ENCODE measurements at regions not wholly inside any gene's neighbourhood (a gene's known extent, or its start where the extent isn't known, plus 50 kb on each side); places are given as distances from the start of the nearest gene placed in this dataset.

DNA sequence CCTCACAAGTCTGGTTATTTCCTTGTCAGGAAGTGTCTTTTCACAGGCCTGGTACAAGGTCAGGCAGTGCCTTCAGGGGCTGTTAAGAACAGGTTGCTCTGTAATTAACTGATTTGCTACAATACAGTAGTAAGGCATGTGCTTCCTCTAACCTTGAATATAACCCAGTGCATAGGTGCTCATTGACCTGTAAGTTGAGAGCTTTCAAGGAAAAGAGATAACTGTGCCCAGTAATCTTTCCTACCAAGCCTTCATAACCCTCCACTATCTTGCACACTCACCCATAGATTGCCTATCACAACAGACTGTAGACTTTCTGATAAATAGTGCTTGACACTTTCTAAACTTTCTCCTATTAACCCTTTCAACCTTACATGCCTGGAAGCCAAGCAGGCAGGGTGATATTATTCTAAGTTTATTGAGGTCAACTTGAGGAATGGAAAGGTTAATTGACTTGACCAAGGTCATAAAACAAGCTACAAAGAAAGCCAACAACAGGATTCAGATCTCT lies 148.1 kb downstream of the PPARGC1A start:
- DNase-seq (ENCODE audit: low spot score): no peak

- no peak for DNase-seq (ENCODE audit: low spot score)
Observed at GRCh38 chr4:23737571-23737970, 152.3 kb downstream of the PPARGC1A start.

DNA sequence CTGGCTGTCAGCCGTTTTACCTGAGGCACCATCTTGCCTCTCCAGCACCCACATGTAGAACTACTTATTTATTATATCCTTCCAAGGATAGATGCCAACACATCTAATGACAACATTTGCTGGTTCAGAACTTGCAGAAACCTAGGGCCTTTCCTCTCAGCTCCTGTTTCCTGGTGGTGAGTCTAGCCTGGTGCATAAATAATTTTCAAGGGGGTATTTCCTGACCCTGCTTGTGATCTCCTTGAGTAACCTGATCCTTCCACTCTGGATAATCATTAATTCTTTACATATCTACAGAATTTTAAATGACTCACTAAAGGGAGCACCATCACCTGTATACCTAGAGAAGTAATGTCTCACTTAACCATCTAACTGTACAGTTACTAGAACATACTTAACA lies 153.4 kb downstream of the PPARGC1A start:
- no peak for DNase-seq (ENCODE audit: low spot score)

GRCh38 chr4:23734000-23734399 lies 155.8 kb downstream of the PPARGC1A start:
- no peak for DNase-seq (ENCODE audit: low spot score)

DNA sequence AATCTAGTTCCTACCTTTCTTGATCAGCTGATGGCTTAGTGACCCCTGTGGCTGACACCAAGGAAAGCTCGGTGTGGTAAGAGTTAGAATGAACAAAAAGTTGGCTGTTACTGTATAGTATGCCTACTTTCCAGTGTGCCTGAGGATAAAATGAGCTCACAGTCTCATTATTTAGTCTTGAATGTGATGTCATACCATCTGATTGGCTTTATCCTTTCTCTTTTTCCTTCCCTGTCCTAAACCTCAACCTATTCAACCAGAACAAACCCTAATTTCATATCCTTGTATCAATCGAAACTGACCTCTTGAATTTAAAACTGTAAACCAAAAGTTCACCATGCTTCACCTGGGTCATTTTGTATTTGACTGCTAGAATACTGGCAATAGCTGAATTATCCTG lies 156.4 kb downstream of the PPARGC1A start:
- no peak for DNase-seq (ENCODE audit: low spot score)

GRCh38 chr4:23730998-23731397 lies 158.8 kb downstream of the PPARGC1A start:
- DNase-seq (ENCODE audit: low spot score): no peak

DNA sequence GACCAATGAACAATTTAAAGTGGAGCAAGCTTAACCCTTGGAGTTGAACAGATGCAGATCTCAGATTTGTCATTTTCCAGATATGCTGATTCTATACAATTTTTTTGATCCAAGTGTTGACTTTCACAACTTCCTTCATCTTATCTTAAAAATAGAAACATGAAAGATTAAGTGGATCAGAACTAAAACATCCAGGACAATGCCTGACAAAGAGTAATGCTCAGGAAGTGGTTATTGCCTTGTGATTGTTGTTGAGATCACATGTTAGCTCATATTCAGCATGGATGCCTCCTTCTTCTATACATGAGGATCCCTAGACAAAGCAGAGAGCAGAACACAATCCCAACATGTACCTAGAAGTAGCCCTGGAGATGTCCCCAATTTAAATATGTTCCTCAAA lies 160.9 kb downstream of the PPARGC1A start:
- DNase-seq (ENCODE audit: low spot score): no peak

- no peak for DNase-seq (ENCODE audit: low spot score)
Observed at GRCh38 chr4:23728393-23728792, 161.5 kb downstream of the PPARGC1A start.

- DNase-seq (ENCODE audit: low spot score): no peak
Observed at GRCh38 chr4:23720556-23720955, 169.3 kb downstream of the PPARGC1A start.

DNA sequence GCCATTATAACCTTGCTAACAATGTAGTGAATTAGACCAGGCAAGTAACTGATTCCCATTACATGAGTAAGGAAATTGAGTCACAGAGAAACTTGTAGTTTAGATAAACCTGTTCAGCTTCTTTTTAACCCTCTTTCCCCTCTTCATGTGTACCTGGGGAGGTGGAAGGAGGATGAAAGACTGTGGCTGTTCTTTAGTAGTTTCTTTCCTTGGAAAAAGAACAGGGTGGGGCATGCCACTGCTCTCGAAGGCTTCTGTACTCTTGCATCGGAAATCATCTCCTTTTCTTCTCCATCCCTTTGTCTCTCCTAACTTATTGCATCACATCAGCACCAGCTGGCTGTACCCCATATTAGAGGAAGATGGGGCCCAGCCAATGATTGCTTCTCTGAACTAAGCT lies 171.4 kb downstream of the PPARGC1A start:
- DNase-seq (ENCODE audit: low spot score): no peak

DNA sequence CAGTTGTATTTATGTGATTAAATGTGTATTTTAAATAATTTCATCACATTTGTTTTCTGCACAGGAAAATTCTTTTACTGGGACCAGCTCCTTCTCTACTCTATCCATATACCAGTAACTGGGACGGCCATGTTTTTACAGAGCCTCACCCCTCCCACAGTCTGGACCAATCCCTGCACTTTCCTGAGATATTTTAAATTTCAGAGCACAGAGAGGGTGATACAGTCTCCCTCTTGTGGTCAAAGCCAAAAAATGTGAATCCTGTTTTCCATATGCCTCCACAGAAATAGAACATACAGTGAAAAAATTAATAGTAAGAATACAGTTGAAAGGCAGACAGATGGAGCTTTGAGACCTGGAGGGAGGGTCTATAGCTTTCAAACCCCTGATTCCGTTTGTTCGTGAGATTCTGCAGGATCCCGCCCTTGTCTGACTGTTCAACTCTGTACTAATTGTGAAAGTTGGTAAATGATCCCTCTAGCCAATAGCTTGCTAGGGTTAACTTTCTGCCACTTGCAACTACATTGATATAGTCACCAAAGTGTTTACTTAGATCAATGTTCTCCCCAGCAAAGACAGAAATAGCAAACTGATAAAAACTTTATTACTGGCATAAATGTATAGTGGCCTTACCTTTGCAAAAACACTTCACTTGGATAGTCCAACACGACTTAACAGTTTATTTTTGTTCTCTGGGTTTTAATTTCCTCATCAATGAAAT lies 172.2 kb downstream of the PPARGC1A start:
- DNase-seq (ENCODE audit: low spot score): no peak

DNA sequence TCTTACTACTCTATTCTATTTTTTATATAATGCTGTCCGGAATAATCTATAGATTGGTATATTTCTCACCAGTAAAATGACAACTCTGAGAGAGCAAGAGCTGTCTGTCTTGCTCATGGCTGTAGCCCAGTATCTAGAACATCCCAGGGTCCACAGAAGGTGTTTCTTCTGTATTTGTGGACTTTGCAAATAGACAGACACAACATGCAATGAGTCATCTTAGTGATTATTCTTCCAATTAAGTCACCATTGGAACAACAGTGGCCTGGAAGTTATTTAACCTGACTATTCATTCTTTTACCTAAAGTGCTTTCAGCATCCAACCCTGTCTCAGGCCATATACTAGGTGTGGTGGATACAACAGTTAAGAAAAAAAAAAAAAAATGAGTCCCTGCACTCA lies 179.5 kb downstream of the PPARGC1A start:
- DNase-seq (ENCODE audit: low spot score): no peak

DNA sequence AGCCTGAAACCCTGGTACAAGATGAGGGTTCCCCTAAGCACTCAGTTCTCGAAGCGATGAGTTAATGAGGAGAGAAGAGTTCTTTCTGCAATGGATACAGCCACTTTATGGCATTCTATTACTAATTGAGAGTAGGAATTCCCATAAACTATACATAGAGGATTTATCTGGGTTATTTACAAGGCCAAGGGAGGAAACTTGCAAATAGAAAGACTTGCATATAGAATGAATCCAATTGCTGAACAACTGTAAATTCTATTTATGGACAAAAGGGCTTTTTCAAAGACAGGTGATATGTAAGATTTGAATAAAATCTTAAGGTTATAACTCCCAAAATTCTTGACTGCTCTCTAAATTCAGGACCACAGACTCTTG lies 182.2 kb downstream of the PPARGC1A start:
- DNase-seq (ENCODE audit: low spot score): no peak

DNA sequence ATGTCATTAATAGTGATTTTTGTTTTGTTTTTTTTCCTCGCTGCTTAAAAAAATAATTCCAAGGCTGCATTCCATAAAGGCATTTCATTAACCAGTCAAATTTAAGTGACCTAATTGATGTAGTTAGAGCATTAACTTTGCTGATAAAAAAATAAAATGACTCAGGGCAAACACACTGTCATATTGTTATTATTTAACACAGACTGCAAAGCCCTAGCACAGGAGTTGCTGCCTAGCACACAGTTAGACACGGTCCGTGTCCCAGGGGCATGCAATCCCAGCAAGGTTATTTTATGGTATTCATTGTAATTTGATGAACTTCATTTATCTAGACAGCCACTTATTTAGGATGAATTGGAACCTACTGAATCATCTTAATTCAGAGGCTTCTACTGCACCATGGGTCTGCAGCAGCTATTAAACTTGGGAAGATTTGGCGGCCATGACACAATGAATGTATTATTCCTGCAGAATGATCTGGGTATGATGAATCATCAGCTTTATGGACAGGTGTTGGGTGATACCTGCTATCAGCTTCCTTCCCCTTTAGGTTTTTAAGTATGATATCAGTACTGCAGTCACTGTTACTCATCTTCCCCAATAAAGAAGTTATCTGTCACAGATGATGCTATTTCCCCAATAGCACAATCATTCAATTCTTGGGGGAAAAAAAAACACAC lies 182.7 kb downstream of the PPARGC1A start:
- DNase-seq (ENCODE audit: low spot score): no peak

DNA sequence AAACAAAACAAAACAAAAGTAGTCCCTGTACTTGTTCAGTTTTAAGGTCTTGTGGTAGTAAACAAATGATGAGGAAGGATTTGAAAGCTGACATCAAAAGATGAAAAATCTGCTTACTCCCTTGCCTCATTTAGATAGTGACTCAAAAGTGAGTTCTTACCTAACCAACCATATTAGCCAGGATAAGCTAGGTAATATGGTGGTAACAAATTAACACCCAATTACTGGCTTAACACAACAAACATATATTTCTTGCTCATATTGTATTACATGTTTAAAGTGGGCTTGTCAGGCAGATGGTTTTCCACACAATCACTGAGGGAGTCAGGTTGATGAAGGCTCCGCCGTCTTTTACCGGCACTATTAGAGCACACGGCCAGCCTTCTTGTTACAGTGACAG lies 189.7 kb downstream of the PPARGC1A start:
- DNase-seq (ENCODE audit: low spot score): no peak

DNA sequence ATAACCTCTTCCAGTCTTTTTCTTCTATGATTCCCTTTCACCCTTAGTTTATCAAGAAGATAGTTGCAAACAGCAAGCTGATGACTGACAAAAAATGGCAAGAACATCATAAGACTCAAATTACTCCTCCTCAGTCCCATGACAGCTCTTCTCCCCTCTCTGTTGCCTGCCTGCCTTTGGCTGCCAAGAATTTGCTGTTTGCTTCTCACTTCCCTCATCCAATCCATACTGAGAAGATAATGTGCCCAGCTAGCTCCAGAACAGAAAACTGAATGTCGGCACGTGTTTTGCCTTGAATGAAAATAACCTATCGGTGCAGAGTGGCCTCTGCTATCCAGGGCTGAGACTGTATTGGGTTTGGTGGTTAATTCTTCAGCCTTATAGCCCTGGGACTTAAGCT lies 192.1 kb downstream of the PPARGC1A start:
- DNase-seq (ENCODE audit: low spot score): no peak

DNA sequence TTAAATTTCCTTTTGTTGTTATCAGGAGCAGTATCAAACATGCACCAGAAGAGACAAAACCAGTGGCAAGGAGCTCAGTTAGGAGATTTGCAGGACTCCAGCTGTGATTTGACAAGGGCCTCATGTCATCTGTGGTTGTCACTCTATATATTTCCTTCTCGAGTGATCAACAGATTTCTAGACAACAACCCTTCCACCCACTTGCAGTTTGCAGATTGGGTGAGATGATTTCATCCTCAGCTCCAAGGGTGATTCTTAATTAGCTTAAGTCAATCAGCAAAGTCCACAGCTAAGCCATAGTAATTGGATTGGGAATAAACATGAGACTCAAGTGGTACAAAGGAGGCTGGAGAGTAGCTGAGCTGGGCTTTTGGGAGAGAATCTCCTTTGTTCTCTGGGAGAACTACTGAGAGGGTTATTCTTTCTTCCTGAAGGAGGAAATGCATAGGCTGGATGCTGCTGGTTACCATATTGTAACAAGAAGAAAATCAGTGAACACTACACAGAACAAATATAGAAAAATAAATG lies 192.8 kb downstream of the PPARGC1A start:
- no peak for DNase-seq (ENCODE audit: low spot score)

- no peak for DNase-seq (ENCODE audit: low spot score)
Observed at GRCh38 chr4:23686169-23686897, 203.5 kb downstream of the PPARGC1A start.

DNA sequence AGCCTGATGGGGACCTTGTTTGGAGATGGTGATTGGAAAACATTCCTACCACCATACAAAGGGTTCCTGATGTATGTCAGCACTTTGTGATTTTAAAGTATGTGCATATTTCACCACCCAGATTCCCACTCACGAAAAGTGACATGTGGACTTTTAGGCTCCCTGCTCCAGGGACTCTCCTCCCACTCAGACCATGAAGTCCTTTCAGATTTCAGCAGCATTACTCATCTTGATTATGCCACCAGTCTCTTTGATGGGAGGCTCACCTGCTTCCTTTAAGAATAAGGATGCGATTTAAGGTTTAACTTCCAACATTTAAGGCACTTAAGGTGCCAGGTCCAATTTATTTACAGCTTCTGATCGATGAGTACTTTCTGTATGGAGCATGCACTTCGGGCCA lies 204.4 kb downstream of the PPARGC1A start:
- no peak for DNase-seq (ENCODE audit: low spot score)

DNA sequence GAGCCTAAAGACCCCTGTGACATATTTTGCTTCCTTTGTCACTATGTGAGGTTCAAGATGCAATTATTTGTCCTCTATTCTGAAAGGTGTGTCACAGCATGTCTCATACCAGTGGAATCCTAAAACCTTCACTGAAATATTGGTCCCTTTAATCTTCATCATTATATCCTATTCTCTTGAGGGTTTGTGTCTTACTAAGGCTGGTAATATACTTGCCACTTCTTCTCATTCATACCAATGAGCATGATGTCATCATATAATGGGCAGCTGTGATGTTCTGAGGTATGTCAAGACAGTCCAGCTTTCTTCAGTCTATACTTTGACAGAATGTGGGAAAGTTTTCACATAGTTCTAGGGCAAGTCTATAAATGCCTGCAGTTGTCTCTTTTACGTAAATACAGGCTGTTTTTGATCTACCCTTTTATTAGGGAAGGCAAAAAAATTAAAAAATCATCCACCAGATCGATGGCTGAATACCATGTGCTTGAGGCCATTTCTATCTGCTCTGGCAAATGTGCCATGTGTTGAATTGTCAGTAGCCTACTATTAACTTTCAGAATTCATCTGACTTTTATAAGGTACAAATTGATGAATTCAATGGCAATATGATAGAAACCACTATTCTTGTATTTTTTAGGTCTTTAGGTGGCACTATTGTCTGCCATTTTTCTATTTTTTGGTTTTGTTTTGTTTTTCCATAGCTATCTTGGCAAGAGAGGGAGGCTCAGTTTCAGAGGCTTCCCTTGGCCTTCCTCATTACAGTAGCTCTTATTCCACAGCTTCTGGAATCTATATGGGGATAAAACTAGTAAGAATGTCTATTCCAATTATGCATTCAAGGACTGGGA lies 209.0 kb downstream of the PPARGC1A start:
- DNase-seq (ENCODE audit: low spot score): no peak

- DNase-seq (ENCODE audit: low spot score): no peak
Observed at GRCh38 chr4:23674694-23675093, 215.2 kb downstream of the PPARGC1A start.

DNA sequence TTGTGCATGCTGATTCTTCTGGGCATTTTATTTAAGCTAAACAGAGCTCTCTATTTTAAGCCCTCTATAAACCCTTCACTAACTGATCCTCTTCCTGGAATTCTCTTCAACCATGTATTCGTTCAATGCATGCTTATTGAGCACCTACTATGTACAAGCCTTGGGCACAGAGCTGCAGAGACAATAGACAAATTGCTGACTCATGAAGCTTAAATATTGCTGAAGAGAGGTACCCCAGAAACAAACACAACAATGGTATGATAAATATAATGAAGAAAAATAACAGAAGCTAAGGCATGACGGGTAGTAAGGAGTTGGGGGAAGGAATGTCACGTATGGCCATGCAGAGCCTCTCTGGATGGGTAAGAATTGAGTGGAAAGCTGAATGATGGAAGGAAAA lies 222.2 kb downstream of the PPARGC1A start:
- DNase-seq (ENCODE audit: low spot score): no peak

All from globus pallidus (tissue), 1 donor.